OCI-LY1 (cell line): ENCODE measurements at regions not wholly inside any gene's neighbourhood (a gene's known extent, or its start where the extent isn't known, plus 50 kb on each side); places are given as distances from the start of the nearest gene placed in this dataset.

Experiments used
- H2AFZ ChIP-seq: fragments of 200-600 bp; sonication (generic), shearing (Covaris generic); 2 replicates; pipeline ENCODE4 v1.6.0; 2014; ENCODE audit warnings: antibody characterized with exemption, mild to moderate bottlenecking, low read length
- H3F3A ChIP-seq: fragments of 200-600 bp; sonication (generic), shearing (Covaris generic); 2 replicates; pipeline ENCODE4 v1.6.0; 2014; ENCODE audit warnings: mild to moderate bottlenecking, antibody characterized with exemption, low read length, moderate library complexity; ENCODE audit not compliant: insufficient read depth
- H3K27ac ChIP-seq: fragments of 200-600 bp; sonication (generic); 2 replicates; pipeline ENCODE4 v1.5.1; 2014; ENCODE audit warnings: low read length, mixed run types, mild to moderate bottlenecking, low read depth; ENCODE audit not compliant: poor library complexity, severe bottlenecking
- H3K27me3 ChIP-seq: fragments of 200-600 bp; sonication (generic); 2 replicates; pipeline ENCODE4 v1.6.0; 2014; ENCODE audit warnings: antibody characterized with exemption, mild to moderate bottlenecking, low read length, moderate library complexity; ENCODE audit not compliant: insufficient read depth
- H3K36me3 ChIP-seq: fragments of 200-600 bp; sonication (generic); 2 replicates; pipeline ENCODE4 v1.6.1; 2014; ENCODE audit warnings: mild to moderate bottlenecking, antibody characterized with exemption, low read length, moderate library complexity, mixed read lengths; ENCODE audit not compliant: insufficient read depth
- H3K4me1 ChIP-seq: fragments of 200-600 bp; sonication (generic); 2 replicates; pipeline ENCODE4 v1.5.1; 2014; ENCODE audit warnings: mild to moderate bottlenecking, low read length, moderate library complexity; ENCODE audit not compliant: insufficient read depth, severe bottlenecking
- H3K4me2 ChIP-seq: fragments of 200-600 bp; sonication (generic), shearing (Covaris generic); 2 replicates; pipeline ENCODE4 v1.6.1; 2014; ENCODE audit warnings: low read length
- H3K4me3 ChIP-seq: fragments of 200-600 bp; sonication (generic); 2 replicates; pipeline ENCODE4 v1.5.1; 2014; ENCODE audit warnings: low read length, low read depth, mild to moderate bottlenecking, mixed read lengths; ENCODE audit not compliant: poor library complexity, severe bottlenecking
- H3K79me2 ChIP-seq: fragments of 200-600 bp; shearing (Covaris generic); 2 replicates; pipeline ENCODE4 v1.6.1; 2016; ENCODE audit warnings: mixed run types, low read length, mixed read lengths; ENCODE audit not compliant: insufficient read depth
- H3K9ac ChIP-seq: fragments of 200-600 bp; sonication (generic), shearing (Covaris generic); 2 replicates; pipeline ENCODE4 v1.6.1; 2014; ENCODE audit warnings: mild to moderate bottlenecking, low read length, mixed read lengths
- H3K9me2 ChIP-seq: fragments of 200-600 bp; sonication (generic), shearing (Covaris generic); 2 replicates; pipeline ENCODE4 v1.6.1; 2014; ENCODE audit warnings: low read depth, mild to moderate bottlenecking, low read length, mixed read lengths
- H3K9me3 ChIP-seq: fragments of 200-600 bp; shearing (Covaris generic); 2 replicates; pipeline ENCODE4 v1.6.1; 2014; ENCODE audit warnings: low read length, mixed read lengths
- H4K20me1 ChIP-seq: fragments of 200-600 bp; sonication (generic), shearing (Covaris generic); 2 replicates; pipeline ENCODE4 v1.6.0; 2016; ENCODE audit warnings: mild to moderate bottlenecking, low read length; ENCODE audit not compliant: insufficient read depth
- CTCF ChIP-seq: fragments of 200-600 bp; sonication (generic), shearing (Covaris generic); IDR thresholded peaks from 2 replicates; pipeline ENCODE4 v1.5.1; 2017; ENCODE audit warnings: mild to moderate bottlenecking, antibody characterized with exemption, low read length, moderate library complexity, mixed read lengths
- EZH2 ChIP-seq: fragments of 200-600 bp; sonication (generic), shearing (Covaris generic); IDR thresholded peaks from 2 replicates; pipeline ENCODE4 v1.8.0; 2017; ENCODE audit warnings: borderline replicate concordance, mixed run types, mild to moderate bottlenecking, antibody characterized with exemption, low read length, moderate library complexity, mixed read lengths

- Histone ChIP-seq H4K20me1 (no peaks in the 10 kb centered on the region), H3F3A (no peaks in the 10 kb centered on the region), H3K79me2 (no peaks in the 10 kb centered on the region), H3K9me3 (no peaks in the 10 kb centered on the region), H3K4me1 (no peaks in the 10 kb centered on the region), H3K27ac (no peak overlapping the region), H3K9me2 (no peaks in the 10 kb centered on the region), H3K9ac (no peak overlapping the region), H2AFZ (no peak overlapping the region), H3K4me3 (no peak overlapping the region), H3K4me2 (no peak overlapping the region), H3K36me3 (no peaks in the 10 kb centered on the region), H3K27me3 (no peaks in the 10 kb centered on the region; the same call in 1 of the 2 replicates)
- TF ChIP-seq EZH2: no peak
- TF ChIP-seq CTCF: no peak
These were observed 51.9 kb upstream of the PDE10A start for GRCh38 chr6:165714907-165715306.

GRCh38 chr6:165713845-165714466 lies 50.9 kb upstream of the PDE10A start:
- Histone ChIP-seq H3K9ac (no peak overlapping the region), H3K4me1 (no peaks in the 10 kb centered on the region), H3K9me2 (no peaks in the 10 kb centered on the region), H3F3A (no peaks in the 10 kb centered on the region), H3K4me3 (no peak overlapping the region), H4K20me1 (no peaks in the 10 kb centered on the region), H3K4me2 (no peak overlapping the region), H3K9me3 (no peaks in the 10 kb centered on the region), H3K79me2 (no peaks in the 10 kb centered on the region), H3K36me3 (no peaks in the 10 kb centered on the region), H2AFZ (no peak overlapping the region), H3K27ac (no peak overlapping the region), H3K27me3 (no peaks in the 10 kb centered on the region; the same call in 1 of the 2 replicates)
- TF ChIP-seq EZH2: no peak
- no peak for TF ChIP-seq CTCF
